Prostate gland (tissue), 2 donors: ENCODE measurements at regions not wholly inside any gene's neighbourhood (a gene's known extent, or its start where the extent isn't known, plus 50 kb on each side); places are given as distances from the start of the nearest gene placed in this dataset.

ENCODE experiments used
- POLR2A ChIP-seq: fragments of 450-650 bp; IDR thresholded peaks from one replicate; pipeline ENCODE4 v1.6.1; 2016; ENCODE audit warnings: antibody characterized with exemption, mild to moderate bottlenecking
- POLR2AphosphoS5 ChIP-seq: sonication (generic); formaldehyde crosslinking; IDR thresholded peaks from one replicate; pipeline ENCODE4 v1.6.1; 2017; ENCODE audit warnings: antibody characterized with exemption
- TF ChIP-seq, protein P1 (sequence below), 4 experiments: fragments of 200-600 bp in 2 of 4; fragments of 450-650 bp in 2 of 4; sonication (generic) in 2 of 4; IDR thresholded peaks; 1 replicate in 3 of 4; 2 replicates in 1 of 4; pipeline ENCODE4 v1.5.1; 2016 to 2019; ENCODE audit warnings: antibody characterized with exemption in 4 of 4, mild to moderate bottlenecking in 2 of 4, moderate library complexity in 2 of 4

DNA sequence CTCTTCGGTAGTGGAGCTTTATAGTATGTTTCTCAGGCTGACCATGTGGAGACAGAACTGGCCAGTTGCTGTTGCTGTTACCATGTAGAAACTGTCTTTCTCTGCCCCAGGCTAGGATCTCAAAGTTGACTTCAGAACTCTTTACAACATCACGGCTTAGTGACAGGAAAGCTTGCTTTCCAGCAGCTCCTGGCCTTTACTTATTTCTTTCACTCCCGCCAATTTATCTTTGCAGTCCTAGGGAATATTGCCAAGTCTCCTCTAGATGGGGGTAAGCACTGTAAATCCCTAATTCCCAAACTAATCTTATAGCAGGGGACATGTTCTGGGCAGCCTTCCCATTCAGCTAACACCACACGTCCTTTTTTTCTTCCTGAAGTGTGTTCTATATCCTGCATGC, 631.6 kb downstream of the SPRY1 start:
- TF ChIP-seq, protein P1, sequence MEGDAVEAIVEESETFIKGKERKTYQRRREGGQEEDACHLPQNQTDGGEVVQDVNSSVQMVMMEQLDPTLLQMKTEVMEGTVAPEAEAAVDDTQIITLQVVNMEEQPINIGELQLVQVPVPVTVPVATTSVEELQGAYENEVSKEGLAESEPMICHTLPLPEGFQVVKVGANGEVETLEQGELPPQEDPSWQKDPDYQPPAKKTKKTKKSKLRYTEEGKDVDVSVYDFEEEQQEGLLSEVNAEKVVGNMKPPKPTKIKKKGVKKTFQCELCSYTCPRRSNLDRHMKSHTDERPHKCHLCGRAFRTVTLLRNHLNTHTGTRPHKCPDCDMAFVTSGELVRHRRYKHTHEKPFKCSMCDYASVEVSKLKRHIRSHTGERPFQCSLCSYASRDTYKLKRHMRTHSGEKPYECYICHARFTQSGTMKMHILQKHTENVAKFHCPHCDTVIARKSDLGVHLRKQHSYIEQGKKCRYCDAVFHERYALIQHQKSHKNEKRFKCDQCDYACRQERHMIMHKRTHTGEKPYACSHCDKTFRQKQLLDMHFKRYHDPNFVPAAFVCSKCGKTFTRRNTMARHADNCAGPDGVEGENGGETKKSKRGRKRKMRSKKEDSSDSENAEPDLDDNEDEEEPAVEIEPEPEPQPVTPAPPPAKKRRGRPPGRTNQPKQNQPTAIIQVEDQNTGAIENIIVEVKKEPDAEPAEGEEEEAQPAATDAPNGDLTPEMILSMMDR (IDR thresholded peaks at IDR 0.05) = no peak
- TF ChIP-seq POLR2AphosphoS5 = no peak
- no peak for TF ChIP-seq POLR2A
